Keratinocyte (primary cell): ENCODE measurements at regions not wholly inside any gene's neighbourhood (a gene's known extent, or its start where the extent isn't known, plus 50 kb on each side); places are given as distances from the start of the nearest gene placed in this dataset.

ENCODE experiments used
- DNase-seq: peaks from one replicate; pipeline ENCODE4 v3.0.0-alpha.2; 2011; ENCODE audit warnings: low read depth, missing footprints, low spot score
- FAIRE-seq: peaks from 2 replicates; lab custom pipeline; 2011; peaks lifted over from hg19 to GRCh38; lab: Jason Lieb, UNC
- H2AFZ ChIP-seq: 2 replicates; pipeline ENCODE4 v1.6.0; 2012; ENCODE audit warnings: low read length, control low read depth, inconsistent platforms; ENCODE audit not compliant: control insufficient read depth
- H3K27ac ChIP-seq: 2 replicates; pipeline ENCODE4 v1.5.1; 2011; ENCODE audit warnings: low read length; ENCODE audit not compliant: control insufficient read depth, insufficient read depth
- H3K27me3 ChIP-seq: 3 replicates; pipeline ENCODE4 v1.6.0; 2011; ENCODE audit warnings: low read length; ENCODE audit not compliant: control insufficient read depth, insufficient read depth; ENCODE audit errors: extremely low read depth
- H3K36me3 ChIP-seq, 2 experiments: 2 replicates in 1 of 2; 3 replicates in 1 of 2; pipeline ENCODE4 v1.5.1; 2011; ENCODE audit warnings: low read length in 2 of 2, mild to moderate bottlenecking in 1 of 2; ENCODE audit not compliant: control insufficient read depth in 2 of 2, insufficient read depth in 2 of 2; ENCODE audit errors: extremely low read depth in 1 of 2
- H3K4me1 ChIP-seq: 3 replicates; pipeline ENCODE4 v1.5.1; 2011; ENCODE audit warnings: low read length; ENCODE audit not compliant: control insufficient read depth, insufficient read depth; ENCODE audit errors: extremely low read depth
- H3K4me2 ChIP-seq: 3 replicates; pipeline ENCODE4 v1.6.0; 2011; ENCODE audit warnings: low read depth, low read length; ENCODE audit not compliant: control insufficient read depth, insufficient read depth; ENCODE audit errors: extremely low read depth
- H3K4me3 ChIP-seq, 3 experiments: fragments of 200-600 bp in 1 of 3; sonication (generic) in 1 of 3; 2 replicates in 2 of 3; 3 replicates in 1 of 3; pipeline ENCODE4 v1.5.1; 2011 to 2016; ENCODE audit warnings: low read length in 3 of 3, mild to moderate bottlenecking in 3 of 3, control low read depth in 2 of 3, inconsistent platforms in 1 of 3, low read depth in 1 of 3, mixed read lengths in 1 of 3, mixed run types in 1 of 3, moderate library complexity in 1 of 3; ENCODE audit not compliant: control insufficient read depth in 2 of 3, insufficient read depth in 2 of 3; ENCODE audit errors: extremely low read depth in 1 of 3
- H3K79me2 ChIP-seq: 2 replicates; pipeline ENCODE4 v1.6.0; 2012; ENCODE audit warnings: low read length; ENCODE audit not compliant: control insufficient read depth, insufficient read depth
- H3K9ac ChIP-seq: 3 replicates; pipeline ENCODE4 v1.6.0; 2011; ENCODE audit warnings: low read length; ENCODE audit not compliant: control insufficient read depth, insufficient read depth; ENCODE audit errors: extremely low read depth
- H3K9me1 ChIP-seq: 3 replicates; pipeline ENCODE4 v1.6.0; 2011; ENCODE audit warnings: low read length; ENCODE audit not compliant: control insufficient read depth, insufficient read depth; ENCODE audit errors: extremely low read depth
- H3K9me3 ChIP-seq: 2 replicates; pipeline ENCODE4 v1.5.1; 2012; ENCODE audit warnings: low read depth, low read length; ENCODE audit not compliant: control insufficient read depth
- H4K20me1 ChIP-seq: 3 replicates; pipeline ENCODE4 v1.6.0; 2011; ENCODE audit warnings: low read length; ENCODE audit not compliant: control insufficient read depth, insufficient read depth; ENCODE audit errors: extremely low read depth
- CTCF ChIP-seq, 3 experiments: IDR thresholded peaks in 1 of 3; conservative IDR thresholded peaks in 1 of 3; optimal IDR thresholded peaks in 1 of 3; 2 replicates in 2 of 3; 3 replicates in 1 of 3; pipeline versions ENCODE3 to v1.5.1; 2011; ENCODE audit warnings: low read length in 3 of 3, mild to moderate bottlenecking in 3 of 3, moderate library complexity in 2 of 3, control low read depth in 1 of 3, inconsistent platforms in 1 of 3; ENCODE audit not compliant: insufficient read depth in 2 of 3; ENCODE audit errors: extremely low read depth in 1 of 3
- EZH2 ChIP-seq: IDR thresholded peaks from one replicate; pipeline ENCODE4 v1.6.1; 2012; ENCODE audit warnings: inconsistent platforms, mild to moderate bottlenecking, low read length, moderate library complexity
- dilution Hi-C: fragments of 300-500 bp; cut with MboI; formaldehyde crosslinking; loops from one replicate; pipeline ENCODE4 v1.7.0; 2020; ENCODE audit warnings: low sequenced_read_pairs; ENCODE audit not compliant: extremely low pct_ligation_motif_present

GRCh38 chr18:37742436-37742835 is 176.8 kb upstream of the CELF4 start:
- no peaks in the 10 kb centered on the region for H3K9me1 ChIP-seq
- H4K20me1 ChIP-seq, result no peaks in the 10 kb centered on the region
- no peak overlapping the region for H3K4me3 ChIP-seq
- H3K79me2 ChIP-seq, result no peaks in the 10 kb centered on the region
- H3K4me1 ChIP-seq, result no peaks in the 10 kb centered on the region
- no peaks in the 10 kb centered on the region for H3K27me3 ChIP-seq
- no peak for TF ChIP-seq CTCF (optimal IDR thresholded peaks at IDR 0.05 in 1 of 3, IDR thresholded peaks at IDR 0.05 in 1 of 3, conservative IDR thresholded peaks at IDR 0.05 in 1 of 3; ENCODE audit: extremely low read depth in 1 of 3, insufficient read depth in 2 of 3, low read length in 3 of 3)
- dilution Hi-C loops, result no loop called here
- H3K27ac ChIP-seq, result no peak overlapping the region
- H3K4me2 ChIP-seq, result no peak overlapping the region
- no peak for FAIRE-seq
- H3K36me3 ChIP-seq, result no peaks in the 10 kb centered on the region
- no peak overlapping the region for H2AFZ ChIP-seq
- no peak overlapping the region for H3K9ac ChIP-seq
- DNase-seq, result no peak
- no peaks in the 10 kb centered on the region for H3K9me3 ChIP-seq

GRCh38 chr18:37741032-37741623 is 175.5 kb upstream of the CELF4 start:
- TF ChIP-seq CTCF (optimal IDR thresholded peaks at IDR 0.05 in 1 of 3, IDR thresholded peaks at IDR 0.05 in 1 of 3, conservative IDR thresholded peaks at IDR 0.05 in 1 of 3; ENCODE audit: extremely low read depth in 1 of 3, insufficient read depth in 2 of 3, low read length in 3 of 3) (no peak), EZH2 (no peak)
- no peak for FAIRE-seq
- no peak overlapping the region for H3K4me3 ChIP-seq

More at GRCh38 chr18:37741032-37741623, 175.5 kb upstream of the CELF4 start:
- H4K20me1 ChIP-seq, result no peaks in the 10 kb centered on the region
- no peak overlapping the region for H3K9ac ChIP-seq
- no peaks in the 10 kb centered on the region for H3K9me3 ChIP-seq
- H3K9me1 ChIP-seq, result no peaks in the 10 kb centered on the region
- no peaks in the 10 kb centered on the region for H3K4me1 ChIP-seq
- H3K27ac ChIP-seq, result no peak overlapping the region
- dilution Hi-C loops, result no loop called here
- DNase-seq, result no peak
- H2AFZ ChIP-seq, result no peak overlapping the region
- H3K27me3 ChIP-seq, result no peaks in the 10 kb centered on the region
- no peaks in the 10 kb centered on the region for H3K79me2 ChIP-seq
- H3K36me3 ChIP-seq, result no peaks in the 10 kb centered on the region
- no peak overlapping the region for H3K4me2 ChIP-seq
